IMR-90 (cell line): ENCODE measurements at regions not wholly inside any gene's neighbourhood (a gene's known extent, or its start where the extent isn't known, plus 50 kb on each side); places are given as distances from the start of the nearest gene placed in this dataset.

Experiments
- ATAC-seq: fragments of 200-7000 bp; cut with Tn5 transposase; 2 replicates; pipeline ENCODE4 v1.9.1; 2020; ENCODE audit warnings: low read depth, mild to moderate bottlenecking, moderate library complexity
- BruUV-seq: library from RNA; stranded (reverse); fragments of 400-500 nt; replicated peaks from 2 replicates; lab custom pipeline; 2021; lab: Mats Ljungman, UMichigan
- CTCF ChIA-PET: fragments of 300-600 bp; formaldehyde crosslinking; extraction: SDS; loops from one replicate; lab custom pipeline; 2021; ENCODE audit warnings: antibody characterized with exemption; lab: Yijun Ruan, JAX
- POLR2A ChIA-PET: fragments of 300-600 bp; sonication (Branson Sonifier 250); formaldehyde crosslinking; loops from one replicate; lab custom pipeline; 2022; ENCODE audit warnings: antibody characterized with exemption; ENCODE audit not compliant: unreplicated experiment; lab: Charles Lee
- DNase-seq: peaks from one replicate; pipeline ENCODE4 v3.0.0; 2013
- H2AFZ ChIP-seq: replicated peaks from 2 replicates; pipeline ENCODE3; 2013; ENCODE audit warnings: low read length, mild to moderate bottlenecking; ENCODE audit not compliant: poor library complexity
- H2AK5ac ChIP-seq: 2 replicates; pipeline ENCODE4 v1.6.1; 2013; ENCODE audit warnings: low read depth, low read length, inconsistent platforms
- H2AK9ac ChIP-seq: replicated peaks from 2 replicates; pipeline ENCODE3; 2013; ENCODE audit warnings: mild to moderate bottlenecking, low read depth, low read length, moderate library complexity; ENCODE audit not compliant: poor library complexity
- H2BK120ac ChIP-seq: 2 replicates; pipeline ENCODE4 v1.6.1; 2013; ENCODE audit warnings: low read depth, low read length, inconsistent platforms
- H2BK15ac ChIP-seq: 3 replicates; pipeline ENCODE4 v1.6.1; 2013; ENCODE audit warnings: low read depth, low read length, inconsistent platforms
- H2BK20ac ChIP-seq: 2 replicates; pipeline ENCODE4 v1.6.1; 2013; ENCODE audit warnings: low read depth, mild to moderate bottlenecking, inconsistent platforms, low read length, moderate library complexity
- H2BK5ac ChIP-seq: 2 replicates; pipeline ENCODE4 v1.6.1; 2013; ENCODE audit warnings: mild to moderate bottlenecking, low read depth, low read length, inconsistent platforms; ENCODE audit not compliant: poor library complexity, severe bottlenecking
- H3K14ac ChIP-seq: replicated peaks from 2 replicates; pipeline ENCODE4 v1.6.1; 2013; ENCODE audit warnings: low read depth, low read length, inconsistent platforms
- H3K18ac ChIP-seq: 2 replicates; pipeline ENCODE4 v1.6.1; 2013; ENCODE audit warnings: low read depth, low read length, control low read depth
- H3K23ac ChIP-seq: 2 replicates; pipeline ENCODE4 v1.6.1; 2013; ENCODE audit warnings: low read depth, low read length, inconsistent platforms
- H3K27ac ChIP-seq: 2 replicates; pipeline ENCODE4 v1.5.1; 2013; ENCODE audit warnings: mild to moderate bottlenecking, control low read depth, low read length; ENCODE audit not compliant: insufficient read depth
- H3K27me3 ChIP-seq: 2 replicates; pipeline ENCODE4 v1.6.1; 2013; ENCODE audit warnings: low read length; ENCODE audit not compliant: control insufficient read depth, insufficient read depth
- H3K36me3 ChIP-seq: 2 replicates; pipeline ENCODE4 v1.6.1; 2013; ENCODE audit warnings: low read length, mixed read lengths; ENCODE audit not compliant: control insufficient read depth, insufficient read depth
- H3K4ac ChIP-seq: 2 replicates; pipeline ENCODE4 v1.6.1; 2013; ENCODE audit warnings: low read depth, low read length, inconsistent platforms
- H3K4me1 ChIP-seq: 2 replicates; pipeline ENCODE4 v1.6.1; 2013; ENCODE audit warnings: low read length, mixed read lengths; ENCODE audit not compliant: control insufficient read depth, insufficient read depth
- H3K4me2 ChIP-seq: 2 replicates; pipeline ENCODE4 v1.6.1; 2013; ENCODE audit warnings: low read depth, mild to moderate bottlenecking, control low read depth, low read length, moderate library complexity
- H3K4me3 ChIP-seq: 2 replicates; pipeline ENCODE4 v1.5.1; 2013; ENCODE audit warnings: low read depth, mild to moderate bottlenecking, control low read depth, low read length, moderate library complexity; ENCODE audit not compliant: insufficient read depth
- H3K56ac ChIP-seq: 2 replicates; pipeline ENCODE4 v1.6.1; 2013; ENCODE audit warnings: low read length, inconsistent platforms; ENCODE audit not compliant: insufficient read depth; ENCODE audit errors: extremely low read depth
- H3K79me1 ChIP-seq, 2 experiments: 2 replicates each; pipeline ENCODE4 v1.6.1; 2013; ENCODE audit warnings: low read length in 2 of 2, inconsistent platforms in 1 of 2, low read depth in 1 of 2
- H3K9ac ChIP-seq: 2 replicates; pipeline ENCODE4 v1.6.1; 2013; ENCODE audit warnings: low read depth, low read length, control low read depth
- H3K9me1 ChIP-seq: 2 replicates; pipeline ENCODE4 v1.6.1; 2013; ENCODE audit warnings: low read length, inconsistent platforms; ENCODE audit not compliant: insufficient read depth
- H3K9me3 ChIP-seq: 2 replicates; pipeline ENCODE4 v1.6.1; 2013; ENCODE audit warnings: low read length; ENCODE audit not compliant: control insufficient read depth, insufficient read depth
- H4K20me1 ChIP-seq: 2 replicates; pipeline ENCODE4 v1.6.1; 2013; ENCODE audit warnings: low read length, inconsistent platforms; ENCODE audit not compliant: insufficient read depth
- H4K5ac ChIP-seq: 2 replicates; pipeline ENCODE4 v1.6.1; 2013; ENCODE audit warnings: mild to moderate bottlenecking, low read depth, low read length, control low read depth
- H4K8ac ChIP-seq, 2 experiments: 2 replicates each; pipeline ENCODE4 v1.6.1; 2013; ENCODE audit warnings: low read depth in 2 of 2, low read length in 2 of 2, control low read depth in 1 of 2, inconsistent platforms in 1 of 2
- H4K91ac ChIP-seq: 2 replicates; pipeline ENCODE4 v1.6.1; 2013; ENCODE audit warnings: low read depth, low read length, inconsistent platforms; ENCODE audit not compliant: insufficient read depth
- BHLHE40 ChIP-seq: fragments of 150-350 bp; IDR thresholded peaks from 2 replicates; pipeline ENCODE4 v1.6.1; 2016; ENCODE audit warnings: mild to moderate bottlenecking, low read depth, low read length
- ELK1 ChIP-seq: fragments of 150-350 bp; IDR thresholded peaks from 2 replicates; pipeline ENCODE4 v1.6.1; 2016; ENCODE audit warnings: low read depth, mild to moderate bottlenecking, low read length, moderate library complexity, borderline replicate concordance
- FOS ChIP-seq: fragments of 150-350 bp; IDR thresholded peaks from 2 replicates; pipeline ENCODE4 v1.6.1; 2016; ENCODE audit warnings: low read depth, low read length
- POLR2A ChIP-seq: IDR thresholded peaks from 2 replicates; pipeline ENCODE4 v1.6.1; 2012; ENCODE audit warnings: mild to moderate bottlenecking, low read depth, low read length
- SMC3 ChIP-seq: fragments of 150-350 bp; IDR thresholded peaks from 2 replicates; pipeline ENCODE4 v1.6.1; 2016; ENCODE audit warnings: low read depth, mild to moderate bottlenecking, antibody characterized with exemption, low read length, moderate library complexity
- WGBS, 2 experiments: methylation state at CpG; one replicate each; pipeline versions ENCODE4 v1.1.5 to v1.1.7; 2013; ENCODE audit warnings: missing lambda C conversion rate in 2 of 2; ENCODE audit not compliant: insufficient read length in 1 of 2; ENCODE audit errors: extremely low coverage in 2 of 2; 5-methylcytosine and 5-hydroxymethylcytosine counted together
- dilution Hi-C: fragments of 300-500 bp; cut with HindIII; formaldehyde crosslinking; loops from one replicate; pipeline ENCODE4 v1.14.3; 2018; ENCODE audit warnings: low sequenced_read_pairs; ENCODE audit not compliant: unreplicated experiment
- in situ Hi-C: fragments of 300-500 bp; cut with MboI; formaldehyde crosslinking; loops from 3 replicates; pipeline ENCODE4 v1.14.3; 2019; ENCODE audit warnings: low sequenced_read_pairs, inconsistent platforms, mixed read lengths
- intact Hi-C: fragments of 100-400 bp; cut with micrococcal nuclease; formaldehyde crosslinking; loops from 2 replicates; pipeline ENCODE4 v1.10.0; 2022
- TF ChIP-seq, protein P1 (sequence below): fragments of 150-350 bp; IDR thresholded peaks from 2 replicates; pipeline ENCODE4 v1.6.1; 2017; ENCODE audit warnings: mild to moderate bottlenecking, antibody characterized with exemption, low read length, low read depth

DNA sequence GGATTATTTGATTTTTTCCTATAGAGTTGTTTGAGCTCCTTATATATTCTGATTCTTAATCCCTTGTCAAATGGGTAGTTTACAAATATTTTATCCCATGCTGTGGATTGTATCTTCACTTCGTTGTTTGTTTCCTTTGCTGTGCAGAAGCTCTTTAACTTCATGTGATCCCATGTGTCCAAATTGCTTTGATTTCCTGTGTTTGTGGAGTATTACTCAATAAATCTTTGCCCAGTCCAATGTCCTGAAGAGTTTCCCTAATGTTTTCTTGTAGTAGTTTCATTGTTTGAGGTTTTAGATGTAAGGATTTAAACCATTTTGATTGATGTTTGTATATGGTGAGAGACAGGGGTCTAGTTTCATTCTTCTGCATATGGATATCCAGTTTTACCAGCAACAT lies 143.7 kb upstream of the HTR1E start:
- H3K9me1 ChIP-seq, result no peaks in the 10 kb centered on the region
- dilution Hi-C loops (no loop called here), in situ Hi-C loops (no loop called here), intact Hi-C loops (no loop called here)
- no peak overlapping the region for H4K5ac ChIP-seq
- no peak overlapping the region for H3K4me3 ChIP-seq
- no peaks in the 10 kb centered on the region for H4K20me1 ChIP-seq
- no peak overlapping the region for H3K27ac ChIP-seq
- H3K36me3 ChIP-seq, result no peaks in the 10 kb centered on the region
- H3K79me1 ChIP-seq, result no peaks in the 10 kb centered on the region
- no CpG with 5 or more reads among the region's 1 CpG for WGBS, 2 experiments
- H2BK5ac ChIP-seq, result no peak overlapping the region
- ATAC-seq, result no peak
- ChIA-PET CTCF (no interaction called here), POLR2A (no interaction called here)
- no peak overlapping the region for H3K14ac ChIP-seq
- BruUV-seq, result no TSS peak
- no peak overlapping the region for H3K23ac ChIP-seq
- no peaks in the 10 kb centered on the region for H3K4me1 ChIP-seq
- no peak overlapping the region for H2BK120ac ChIP-seq
- TF ChIP-seq BHLHE40 (no peak), FOS (no peak), ELK1 (no peak), SMC3 (no peak), POLR2A (no peak)
- TF ChIP-seq, protein P1, sequence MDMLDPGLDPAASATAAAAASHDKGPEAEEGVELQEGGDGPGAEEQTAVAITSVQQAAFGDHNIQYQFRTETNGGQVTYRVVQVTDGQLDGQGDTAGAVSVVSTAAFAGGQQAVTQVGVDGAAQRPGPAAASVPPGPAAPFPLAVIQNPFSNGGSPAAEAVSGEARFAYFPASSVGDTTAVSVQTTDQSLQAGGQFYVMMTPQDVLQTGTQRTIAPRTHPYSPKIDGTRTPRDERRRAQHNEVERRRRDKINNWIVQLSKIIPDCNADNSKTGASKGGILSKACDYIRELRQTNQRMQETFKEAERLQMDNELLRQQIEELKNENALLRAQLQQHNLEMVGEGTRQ, result no peak
- H4K91ac ChIP-seq, result no peak overlapping the region
- no peak overlapping the region for H4K8ac ChIP-seq
- H2BK15ac ChIP-seq, result no peak overlapping the region
- no peak overlapping the region for H3K56ac ChIP-seq
- no peak overlapping the region for H3K4me2 ChIP-seq
- DNase-seq, result no peak
- no peak overlapping the region for H2BK20ac ChIP-seq
- no peak overlapping the region for H3K9ac ChIP-seq
- no peak overlapping the region for H2AK5ac ChIP-seq
- no peak overlapping the region for H2AFZ ChIP-seq
- no peak overlapping the region for H2AK9ac ChIP-seq
- no peak overlapping the region for H3K4ac ChIP-seq
- H3K27me3 ChIP-seq, result no peaks in the 10 kb centered on the region
- peaks cover 6% of the 10 kb centered on the region for H3K9me3 ChIP-seq
- H3K18ac ChIP-seq, result no peak overlapping the region
